ENCODE measurements at regions not wholly inside any gene's neighbourhood (a gene's known extent, or its start where the extent isn't known, plus 50 kb on each side); places are given as distances from the start of the nearest gene placed in this dataset.

DNA sequence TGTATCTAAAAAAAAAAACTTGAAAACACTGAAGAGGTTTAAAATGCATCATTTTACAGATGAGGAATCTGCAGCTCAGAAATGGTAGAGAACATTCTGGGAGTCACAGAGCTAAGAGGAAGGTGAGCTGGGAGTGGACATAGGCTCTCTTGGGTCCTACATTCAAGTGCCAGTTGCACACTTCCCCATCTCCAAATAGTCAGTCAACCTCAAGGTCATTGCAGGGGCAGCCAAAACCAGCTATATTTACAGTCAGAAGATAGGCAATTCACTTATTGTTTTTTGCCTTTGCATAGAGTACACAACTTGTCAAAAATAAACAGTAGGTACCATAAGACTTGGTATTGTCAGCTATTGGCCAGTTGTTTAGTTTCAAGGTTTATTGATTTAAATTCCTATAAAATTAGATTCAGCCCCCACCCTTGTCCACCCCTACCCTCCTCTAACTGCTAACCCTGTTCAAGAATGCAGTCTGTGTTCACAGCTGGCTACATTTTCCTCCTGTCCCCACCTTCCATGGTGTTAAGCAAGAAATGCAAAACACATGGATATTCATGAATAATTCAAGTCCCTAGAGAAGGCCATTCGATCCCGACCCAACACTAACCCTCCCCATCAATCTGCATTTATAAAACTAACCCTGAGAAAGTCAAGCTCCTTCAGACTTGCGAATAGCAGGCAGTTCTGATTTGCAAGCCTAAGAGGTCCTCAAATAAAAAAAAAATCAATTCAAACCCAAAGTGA, 567.0 kb upstream of the MCTP2 start:
- no peak for DNase-seq (ENCODE audit: low read depth in 4 of 4, low spot score in 1 of 4)

DNA sequence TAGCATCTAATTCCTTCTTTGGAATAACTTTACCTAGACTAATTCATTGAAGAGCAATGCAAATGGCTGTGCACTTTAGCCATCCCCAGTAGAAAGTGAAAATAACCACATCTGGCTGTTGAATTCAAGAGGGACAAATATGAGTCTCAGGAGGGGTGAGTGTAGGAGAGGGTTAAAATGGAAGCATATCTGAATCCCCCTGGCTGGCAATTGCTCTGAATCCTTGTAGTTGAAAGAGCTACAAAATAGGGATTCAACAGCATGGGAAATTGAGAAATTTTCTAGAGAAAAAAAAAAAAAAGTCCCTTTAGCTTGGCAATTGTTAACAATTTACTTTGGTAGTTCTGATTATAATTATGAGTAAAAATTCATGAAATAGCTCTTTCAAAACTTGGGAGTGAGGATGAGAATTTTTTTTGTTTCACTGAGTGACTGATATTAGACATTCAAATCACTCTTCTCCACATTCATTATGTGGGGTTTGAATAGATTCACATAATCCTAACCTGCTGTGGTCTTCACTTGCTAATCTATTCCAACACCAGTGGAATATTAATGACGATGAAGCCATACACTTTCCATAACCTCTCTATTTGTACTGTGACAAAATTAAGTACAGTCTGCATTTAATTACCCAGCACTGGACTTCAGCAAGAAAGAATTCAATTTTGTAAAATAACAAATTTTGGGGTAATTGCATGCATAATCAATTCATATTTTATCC, 569.0 kb upstream of the MCTP2 start:
- no peak for DNase-seq (ENCODE audit: low read depth in 4 of 4, low spot score in 1 of 4)

DNA sequence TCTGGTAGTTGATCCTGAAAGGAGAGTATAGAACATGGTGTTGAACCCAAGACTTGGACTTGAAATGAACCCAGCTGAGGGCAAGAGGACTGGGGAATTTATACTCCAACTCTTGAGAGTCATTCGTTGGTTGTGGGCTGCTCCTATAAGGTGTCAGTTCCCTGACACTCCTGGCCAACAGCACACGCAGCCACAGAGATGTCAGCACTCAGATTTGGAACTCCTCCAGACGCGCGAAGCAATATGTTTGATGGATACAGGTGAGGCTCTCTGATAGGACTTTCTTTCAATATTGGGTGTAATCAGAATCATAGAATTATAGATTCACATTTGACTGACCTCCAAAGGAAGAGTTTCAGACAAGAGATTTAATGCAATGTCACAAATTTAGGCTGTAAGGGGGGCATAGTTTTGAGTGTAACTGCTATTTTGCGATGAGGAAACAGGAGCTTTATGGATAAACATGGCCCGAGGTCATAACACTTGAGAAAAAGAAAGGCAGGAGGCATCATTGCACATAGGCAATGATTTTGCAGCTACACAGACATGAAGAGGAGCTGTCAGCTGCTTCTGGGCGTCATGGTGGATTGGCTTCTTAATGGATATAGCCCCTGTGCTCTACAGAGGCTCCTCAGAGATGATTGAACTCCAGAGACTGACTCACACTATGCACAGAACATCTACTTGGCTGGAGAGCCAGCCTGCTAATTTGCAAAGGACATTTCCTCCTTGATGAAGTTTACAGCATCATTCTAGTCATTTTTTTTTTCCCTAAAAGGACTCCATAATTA, 569.2 kb upstream of the RGMA start:
- DNase-seq (ENCODE audit: low read depth in 4 of 4, low spot score in 1 of 4), result no peak

DNA sequence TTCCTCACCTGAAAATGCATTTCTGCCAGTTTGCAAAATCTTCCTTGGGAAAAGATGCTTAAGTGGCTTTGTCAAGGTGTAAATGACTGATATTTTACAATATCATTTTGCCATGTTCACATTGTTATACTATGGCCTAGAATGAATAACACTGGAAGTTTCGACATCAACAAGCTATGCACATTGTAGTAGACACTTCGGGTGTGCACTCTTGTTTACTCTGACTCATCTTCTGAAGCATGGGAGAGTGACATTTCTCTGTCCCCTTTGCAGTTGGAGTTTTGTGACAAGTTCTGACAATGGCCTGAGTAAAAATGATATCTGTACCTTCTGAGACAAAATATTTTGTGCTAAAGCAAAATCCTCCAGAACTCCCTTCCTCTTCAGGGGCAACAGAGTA, 567.0 kb upstream of the RGMA start:
- DNase-seq (ENCODE audit: low read depth in 4 of 4, low spot score in 1 of 4), result no peak

DNA sequence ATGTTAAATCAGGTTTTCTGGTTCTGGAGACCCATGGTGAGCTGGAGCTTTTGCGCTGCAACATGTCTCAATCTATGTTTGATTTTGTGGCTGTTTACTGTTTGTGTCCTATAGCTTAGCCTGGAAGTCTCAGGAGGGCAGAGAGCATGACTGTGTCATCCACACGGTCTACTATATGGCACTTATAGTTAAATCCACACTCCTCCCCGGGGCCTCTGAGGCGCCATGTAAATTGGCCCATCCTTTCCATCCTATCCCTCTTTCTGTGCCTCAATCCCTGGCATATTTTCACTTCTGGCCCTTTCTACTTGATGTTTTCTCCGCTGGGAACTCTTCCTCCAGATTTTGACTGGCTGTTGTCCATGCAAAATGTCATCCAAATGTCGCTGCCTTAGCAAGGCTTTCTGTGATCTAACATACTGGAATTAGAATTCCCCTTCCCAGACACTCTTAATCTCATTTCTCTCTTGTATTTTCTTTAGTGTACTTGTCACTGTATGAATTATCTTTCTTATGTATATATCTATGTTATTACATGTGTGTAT, 560.8 kb upstream of the RGMA start:
- no peak for DNase-seq (ENCODE audit: low read depth in 4 of 4, low spot score in 1 of 4)

DNA sequence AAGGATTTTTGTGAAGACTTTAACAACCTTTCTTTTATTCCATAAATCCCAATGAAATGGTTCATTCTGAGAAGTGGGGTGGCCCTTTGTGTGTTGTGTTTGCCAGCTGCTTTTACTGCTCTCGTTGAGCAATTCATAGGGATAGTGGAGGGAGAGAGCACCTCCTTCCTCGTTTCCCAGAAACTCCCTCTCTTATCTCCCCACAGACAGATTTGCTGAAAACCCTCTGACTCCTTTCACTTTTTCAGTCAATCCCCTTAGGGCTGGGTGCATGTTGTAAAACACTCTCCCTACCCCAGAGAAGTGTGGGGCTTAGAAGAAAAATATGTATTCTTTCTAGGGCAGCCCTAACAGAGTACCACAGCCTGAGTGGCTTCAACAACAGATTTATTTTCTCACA, 557.2 kb upstream of the RGMA start:
- DNase-seq (ENCODE audit: low read depth in 4 of 4, low spot score in 1 of 4), result no peak

DNA sequence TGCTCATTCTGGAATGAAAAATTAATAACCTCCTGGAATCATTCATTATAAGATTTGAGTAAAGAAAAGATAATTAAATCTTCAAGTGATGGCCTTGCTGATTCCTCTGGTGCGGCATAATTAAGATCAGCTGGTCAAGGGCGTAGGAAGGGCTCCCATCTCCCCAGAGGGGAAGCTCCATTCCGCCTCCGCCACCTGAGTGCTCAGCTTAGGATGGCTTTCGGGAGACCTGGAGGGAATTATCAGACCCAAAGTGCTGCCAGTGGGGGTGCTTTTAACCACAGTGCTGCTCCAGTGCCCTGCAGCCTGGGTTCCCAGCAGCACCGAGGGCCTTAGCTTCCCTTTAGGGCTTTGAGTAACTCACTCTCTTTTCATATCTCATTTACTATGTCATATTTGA, 556.6 kb upstream of the RGMA start:
- DNase-seq (ENCODE audit: low read depth in 4 of 4, low spot score in 1 of 4), result no peak

DNA sequence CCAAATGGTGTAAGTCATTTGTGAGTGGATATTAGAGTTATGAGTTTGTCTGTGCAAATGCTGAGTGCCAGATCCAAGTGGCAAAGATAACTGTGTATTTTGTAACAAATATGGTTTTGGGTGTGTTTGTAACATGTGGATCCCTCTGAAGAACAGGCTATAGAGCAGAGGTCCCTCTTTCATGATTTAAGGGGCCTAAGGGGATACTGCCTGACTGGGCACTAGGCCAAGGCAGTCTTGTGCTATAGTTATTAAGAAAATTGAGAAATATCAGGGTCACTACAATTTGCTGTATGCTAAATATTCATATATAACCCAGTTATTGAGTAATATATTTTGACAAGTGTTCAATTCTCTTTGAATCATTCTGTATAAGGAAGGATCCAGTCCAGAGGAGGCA, 555.6 kb upstream of the RGMA start:
- no peak for DNase-seq (ENCODE audit: low read depth in 4 of 4, low spot score in 1 of 4)

DNA sequence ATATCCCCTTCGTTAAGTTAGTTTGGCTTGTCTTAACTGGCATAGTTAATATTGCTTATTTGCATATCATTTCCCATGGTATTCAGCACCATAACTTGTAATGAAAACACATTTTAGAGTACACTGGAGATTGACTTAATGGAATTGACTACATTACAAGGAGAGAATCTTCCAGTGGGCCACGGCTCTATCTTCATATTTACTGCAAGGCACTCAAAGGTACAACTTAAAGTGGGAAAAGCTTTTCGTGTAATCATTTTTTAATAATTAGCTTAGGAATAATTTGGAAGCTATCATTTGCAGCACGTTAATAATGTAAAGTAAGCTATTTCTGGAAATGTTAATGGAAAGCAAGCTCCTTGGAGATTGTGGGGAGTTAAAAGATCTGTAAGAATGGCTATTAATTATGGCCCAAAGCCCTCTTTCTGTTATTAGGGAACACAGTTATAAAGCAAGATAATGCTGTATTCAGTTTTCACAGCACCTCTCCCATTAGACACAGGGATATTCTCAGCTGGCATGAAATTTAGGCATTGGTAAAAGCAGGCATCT, 551.5 kb upstream of the RGMA start:
- no peak for DNase-seq (ENCODE audit: low read depth in 4 of 4, low spot score in 1 of 4)

DNA sequence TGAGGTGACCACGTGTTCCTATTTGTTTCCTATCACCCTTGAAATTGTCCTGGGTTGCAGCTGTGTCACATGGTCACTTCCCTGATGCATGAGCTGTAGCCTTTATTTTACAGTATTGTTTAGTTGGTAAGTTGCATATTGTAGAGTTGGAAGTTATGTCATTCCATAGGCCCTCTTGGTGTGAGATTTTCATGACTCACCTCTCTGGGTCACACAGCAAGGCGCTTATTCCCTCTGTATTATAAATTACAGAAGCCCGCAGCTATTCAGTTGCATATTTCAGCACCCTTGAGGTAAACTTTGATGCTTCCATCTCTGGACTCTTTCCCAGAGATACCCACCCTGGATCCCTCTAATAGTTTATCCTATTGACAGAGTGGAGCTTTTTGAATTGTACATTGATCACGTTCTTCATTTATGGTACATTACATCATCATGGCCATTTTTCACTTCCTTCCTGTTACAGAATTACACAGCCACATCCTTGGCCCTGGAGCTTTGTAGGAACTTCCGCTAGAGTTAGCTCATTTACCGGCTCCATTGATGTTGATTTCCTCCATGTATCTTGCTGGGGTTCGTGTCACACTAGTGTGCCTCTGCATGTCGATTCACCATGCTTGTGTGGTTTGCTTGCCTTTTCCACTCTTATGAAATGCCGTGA, 543.1 kb upstream of the RGMA start:
- DNase-seq (ENCODE audit: low read depth in 4 of 4, low spot score in 1 of 4), result no peak

DNA sequence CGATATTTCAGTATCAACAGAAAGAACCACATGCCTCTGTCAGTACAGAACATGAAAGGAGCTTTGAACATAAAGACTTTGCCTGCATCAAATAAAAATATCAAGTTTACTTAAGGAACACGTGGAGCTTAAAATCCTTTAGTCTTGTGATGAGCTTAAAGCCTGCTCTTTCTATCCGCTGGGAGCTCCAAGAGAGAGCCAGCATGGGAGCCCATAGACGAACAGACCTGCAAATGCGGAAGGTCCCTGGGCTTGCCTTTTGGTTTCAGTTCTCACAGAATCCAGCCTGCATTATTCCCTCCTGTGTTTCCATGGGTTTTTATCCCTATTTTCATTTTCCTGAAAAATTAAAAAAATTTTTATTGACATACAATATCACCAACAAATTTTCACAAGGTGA, 530.6 kb upstream of the RGMA start:
- no peak for DNase-seq (ENCODE audit: low read depth in 4 of 4, low spot score in 1 of 4)

DNA sequence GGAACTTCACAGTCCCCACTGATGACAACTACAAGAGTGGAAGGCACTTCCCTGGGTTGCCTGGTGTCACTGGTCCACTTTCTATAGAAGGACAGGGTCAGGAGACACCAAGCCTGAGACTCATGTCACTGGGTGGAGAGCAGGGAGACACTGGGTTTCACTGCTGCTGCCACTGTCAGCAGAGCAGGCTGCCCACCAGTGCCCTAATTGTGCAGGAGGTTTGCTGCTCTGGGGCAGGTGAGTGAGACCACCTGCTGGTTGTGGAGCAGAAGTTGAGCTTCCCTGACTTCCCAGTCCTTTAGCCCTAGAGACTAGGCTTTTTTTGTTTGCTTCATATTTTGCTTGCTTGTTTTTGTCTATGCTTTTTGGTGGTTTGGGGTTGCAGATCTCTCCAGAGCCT, 528.4 kb upstream of the RGMA start:
- DNase-seq (ENCODE audit: low read depth in 4 of 4, low spot score in 1 of 4), result no peak

DNA sequence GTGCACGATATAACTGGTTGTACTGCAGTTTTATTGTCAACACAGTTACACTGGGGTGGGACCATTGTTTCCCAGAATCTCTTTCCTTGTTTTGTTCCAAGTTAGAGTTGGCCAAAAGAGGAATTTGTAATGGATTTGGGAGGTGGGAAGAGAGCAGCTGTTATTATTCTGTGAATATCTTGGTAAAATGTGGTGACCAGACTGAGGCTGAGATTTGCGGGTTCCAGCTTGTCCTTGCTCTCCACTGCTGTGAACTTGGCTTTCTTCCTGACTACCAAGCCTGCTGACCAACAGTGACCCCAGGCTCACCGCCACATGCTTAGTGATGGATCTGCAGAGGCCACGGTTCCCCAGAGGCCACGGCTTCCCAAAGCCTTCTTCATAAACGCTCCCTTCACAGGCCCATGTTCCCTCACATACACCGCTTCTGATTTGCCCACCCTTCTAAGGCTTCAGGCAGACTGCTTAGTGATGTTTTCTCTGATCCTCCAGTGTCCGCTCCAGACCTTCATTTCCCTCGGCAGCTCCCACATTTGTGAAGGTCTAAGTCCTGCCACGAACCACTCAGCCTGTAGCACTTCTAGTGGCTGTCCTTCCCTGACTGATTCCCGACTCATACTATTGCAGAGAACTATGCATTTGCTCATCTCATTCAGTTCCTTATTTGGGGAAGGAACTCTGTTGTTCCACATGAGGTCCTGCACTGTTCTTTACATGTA, 525.5 kb upstream of the RGMA start:
- DNase-seq (ENCODE audit: low read depth in 4 of 4, low spot score in 1 of 4), result no peak

DNA sequence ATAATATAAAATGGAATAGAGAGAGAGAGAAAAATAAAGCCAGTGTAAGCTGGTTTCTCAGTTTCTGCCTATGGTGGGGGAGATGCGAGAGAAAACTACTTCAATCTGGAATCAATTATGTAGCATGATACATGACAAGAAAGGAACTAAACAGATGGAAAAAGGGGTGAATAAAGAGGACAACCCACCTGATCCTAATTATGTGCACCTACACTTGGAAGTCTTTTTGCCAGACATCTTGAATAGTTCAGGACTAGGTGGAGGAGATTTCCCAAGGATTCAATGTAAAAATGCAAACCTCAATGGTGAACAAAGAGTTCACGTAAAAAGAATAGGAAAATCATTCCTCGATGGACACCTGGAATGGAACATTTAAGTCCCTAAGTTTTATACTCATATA, 524.4 kb upstream of the RGMA start:
- no peak for DNase-seq (ENCODE audit: low read depth in 4 of 4, low spot score in 1 of 4)

DNA sequence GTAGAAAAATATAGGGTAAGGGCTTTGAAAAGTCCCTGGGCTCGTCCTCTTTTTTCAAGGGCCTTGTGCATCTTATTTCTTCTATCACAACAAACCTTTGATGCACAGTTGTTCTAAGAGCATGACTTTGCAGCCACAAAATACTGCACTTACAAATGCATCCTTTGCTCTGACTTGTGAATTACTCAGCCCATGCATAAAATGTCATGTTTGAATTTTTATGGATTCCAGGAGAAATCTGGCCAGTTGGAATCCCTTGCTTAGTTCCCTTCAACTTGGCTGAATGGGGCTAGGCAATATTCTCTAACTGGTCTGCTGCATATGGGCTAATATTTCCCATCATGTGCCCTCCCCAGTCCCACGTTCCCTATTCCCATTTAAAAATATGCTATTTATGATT, 523.9 kb upstream of the RGMA start:
- DNase-seq (ENCODE audit: low read depth in 4 of 4, low spot score in 1 of 4), result no peak

DNA sequence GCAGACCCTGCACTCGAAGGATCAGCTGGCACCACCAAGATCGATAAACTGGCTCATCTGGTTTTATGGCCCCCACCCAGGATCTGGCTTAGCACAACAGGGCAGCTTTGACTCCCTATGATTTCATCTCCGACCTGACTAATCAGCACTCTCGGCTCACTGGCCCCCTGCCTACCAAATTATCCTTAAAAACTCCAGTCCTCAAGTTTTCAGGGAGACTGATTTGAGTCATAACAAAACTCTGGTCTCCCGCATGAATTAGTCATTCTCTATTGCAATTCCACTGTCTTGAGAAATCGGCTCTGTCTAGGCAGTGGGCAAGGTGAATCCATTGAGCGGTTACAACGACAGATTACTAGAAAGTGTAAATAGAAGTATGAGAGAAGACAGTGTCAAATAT, 521.9 kb upstream of the RGMA start:
- DNase-seq (ENCODE audit: low read depth in 4 of 4, low spot score in 1 of 4), result no peak

DNA sequence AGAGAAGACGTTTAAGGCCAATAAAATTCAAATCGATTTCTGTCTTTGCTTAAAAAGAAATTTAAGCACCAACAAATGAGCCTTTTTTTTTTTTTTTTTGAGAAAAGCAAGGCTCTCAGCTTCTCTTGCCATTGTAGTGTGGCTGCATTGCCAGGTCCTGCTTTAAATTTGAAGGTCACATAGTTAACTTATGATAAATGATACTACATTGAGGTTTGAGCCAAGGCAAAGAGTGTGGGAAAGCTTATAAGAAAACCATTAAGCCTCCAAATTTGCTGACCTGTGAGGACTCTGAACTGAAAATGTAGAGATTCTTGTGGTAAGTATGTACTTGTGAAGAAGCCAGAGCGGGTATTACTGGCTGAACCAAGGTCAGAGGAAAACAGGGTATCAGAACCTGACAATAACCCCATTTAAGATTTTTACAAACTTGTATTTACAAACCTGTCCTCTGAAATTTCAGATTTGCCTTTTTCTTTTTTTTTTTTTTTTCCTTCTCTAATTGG, 519.7 kb upstream of the RGMA start:
- no peak for DNase-seq (ENCODE audit: low read depth in 4 of 4, low spot score in 1 of 4)

DNA sequence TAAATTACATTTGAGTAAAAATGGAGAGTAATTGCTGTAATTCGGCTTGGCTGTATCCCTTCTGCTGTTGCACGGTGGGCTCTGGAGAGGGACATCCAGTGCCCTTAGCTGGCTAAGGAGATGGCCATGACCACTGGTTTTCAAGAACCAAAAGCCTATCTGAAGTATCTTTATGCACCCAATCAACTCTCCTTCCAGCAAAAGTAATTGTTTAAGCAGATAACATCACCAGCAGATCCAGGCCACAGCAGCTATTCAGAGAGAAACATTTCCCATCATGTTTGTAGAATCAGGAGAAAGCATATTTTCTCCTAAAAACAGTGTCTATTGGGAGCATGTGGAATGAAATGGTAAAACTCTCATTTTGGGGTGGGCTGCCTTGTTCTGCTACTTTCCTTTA, 514.5 kb upstream of the RGMA start:
- DNase-seq (ENCODE audit: low read depth in 4 of 4, low spot score in 1 of 4), result no peak

DNA sequence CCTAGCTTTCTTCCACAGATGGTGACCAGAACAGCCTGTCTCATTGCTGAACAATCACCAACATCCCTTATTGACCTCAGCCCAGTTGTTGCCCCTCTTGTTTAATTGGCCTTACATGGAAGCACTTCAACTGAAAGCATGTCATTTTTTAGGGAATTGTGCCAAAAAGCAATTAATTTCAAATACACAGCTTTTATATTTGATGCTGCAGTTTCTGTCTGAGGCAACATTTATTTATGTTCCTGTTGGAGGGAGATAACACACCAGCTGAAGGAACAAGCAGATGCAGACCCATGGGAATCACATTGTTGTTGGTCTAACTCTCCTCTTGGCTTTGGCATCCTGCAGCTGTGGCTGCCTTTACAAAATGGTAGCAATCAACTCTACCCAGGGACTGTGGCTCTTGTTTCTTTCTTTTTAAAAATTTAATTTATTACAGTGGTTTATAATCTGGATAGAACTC, 498.1 kb upstream of the RGMA start:
- no peak for DNase-seq (ENCODE audit: low read depth in 4 of 4, low spot score in 1 of 4)

DNA sequence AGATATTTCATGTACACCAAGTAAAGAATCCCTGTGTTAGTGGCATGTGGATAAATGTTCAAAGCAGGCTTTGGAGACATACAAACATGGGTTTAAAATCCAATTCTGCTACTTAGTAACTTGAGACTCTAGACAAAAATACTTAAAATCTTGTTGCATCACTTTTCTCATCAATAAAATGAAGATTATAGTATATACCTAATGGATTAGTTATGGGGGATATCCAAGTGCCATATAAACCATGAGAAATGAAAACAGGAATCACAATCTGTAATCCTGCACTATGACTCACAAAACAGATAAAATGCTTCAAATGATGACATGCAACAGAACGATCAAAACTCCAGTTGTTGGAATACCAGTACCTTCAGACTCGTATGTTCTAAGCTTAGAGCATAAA, 496.0 kb upstream of the RGMA start:
- no peak for DNase-seq (ENCODE audit: low read depth in 4 of 4, low spot score in 1 of 4)
